Endodermal cell (in vitro differentiated cells): ENCODE measurements at regions not wholly inside any gene's neighbourhood (a gene's known extent, or its start where the extent isn't known, plus 50 kb on each side); places are given as distances from the start of the nearest gene placed in this dataset.

Experiments
- DNase-seq: peaks from one replicate; pipeline ENCODE4 v3.0.0-alpha.2; 2017
- H3K27ac ChIP-seq: 2 replicates; pipeline ENCODE4 v1.5.1; 2013; ENCODE audit warnings: mild to moderate bottlenecking, low read depth, low read length, moderate library complexity
- H3K27me3 ChIP-seq: 2 replicates; pipeline ENCODE4 v1.6.1; 2013; ENCODE audit warnings: mild to moderate bottlenecking, low read length, moderate library complexity; ENCODE audit not compliant: insufficient read depth, control insufficient read depth, poor library complexity, severe bottlenecking
- H3K36me3 ChIP-seq: 2 replicates; pipeline ENCODE4 v1.7.0; 2013; ENCODE audit warnings: mild to moderate bottlenecking, low read length, moderate library complexity; ENCODE audit not compliant: control insufficient read depth, insufficient read depth
- H3K4me1 ChIP-seq: one replicate; pipeline ENCODE4 v1.7.0; 2013; ENCODE audit warnings: low read length; ENCODE audit not compliant: control insufficient read depth, insufficient read depth
- H3K4me3 ChIP-seq: 2 replicates; pipeline ENCODE4 v1.5.1; 2013; ENCODE audit warnings: mild to moderate bottlenecking, low read length, moderate library complexity
- H3K9ac ChIP-seq: 2 replicates; pipeline ENCODE4 v1.6.1; 2013; ENCODE audit warnings: mild to moderate bottlenecking, low read length, moderate library complexity; ENCODE audit not compliant: poor library complexity, severe bottlenecking; ENCODE audit errors: extremely low read depth
- H3K9me3 ChIP-seq: 2 replicates; pipeline ENCODE4 v1.6.1; 2013; ENCODE audit warnings: mild to moderate bottlenecking, low read length, moderate library complexity; ENCODE audit not compliant: control insufficient read depth
- H3K27ac Mint-ChIP-seq: 2 replicates; pipeline ENCODE4 v1.8.0; 2020; ENCODE audit warnings: mixed read lengths
- H3K27me3 Mint-ChIP-seq: 2 replicates; pipeline ENCODE4 v1.8.0; 2021; ENCODE audit warnings: mild to moderate bottlenecking, mixed read lengths; ENCODE audit not compliant: insufficient read depth
- H3K36me3 Mint-ChIP-seq: 2 replicates; pipeline ENCODE4 v1.8.0; 2020; ENCODE audit warnings: low read depth, mixed read lengths
- H3K4me1 Mint-ChIP-seq: 2 replicates; pipeline ENCODE4 v1.8.0; 2020; ENCODE audit warnings: mixed read lengths
- H3K4me3 Mint-ChIP-seq: 2 replicates; pipeline ENCODE4 v1.8.0; 2020; ENCODE audit warnings: mild to moderate bottlenecking, moderate library complexity, mixed read lengths
- H3K9me3 Mint-ChIP-seq: 2 replicates; pipeline ENCODE4 v1.8.0; 2020; ENCODE audit warnings: mild to moderate bottlenecking, mixed read lengths
- CTCF ChIP-seq: fragments of 200-600 bp; sonication (generic); conservative IDR thresholded peaks from 2 replicates; pipeline ENCODE4 v1.5.0; 2021; ENCODE audit warnings: antibody characterized with exemption, mild to moderate bottlenecking
- WGBS, 2 experiments: methylation state at CpG; one replicate each; pipeline versions ENCODE4 v1.1.5 to v1.1.7; 2013; ENCODE audit warnings: missing lambda C conversion rate in 2 of 2, mixed read lengths in 1 of 2; ENCODE audit not compliant: insufficient coverage in 1 of 2, insufficient read length in 1 of 2; 5-methylcytosine and 5-hydroxymethylcytosine counted together

- peaks cover 32% of the 10 kb centered on the region for H3K36me3 Mint-ChIP-seq
- WGBS, 2 experiments = 44 to 52% methylated on average over 12 to 18 of the region's 18 CpGs
- H3K36me3 ChIP-seq = peaks cover 59% of the 10 kb centered on the region
- DNase-seq = peak; percentile 97
- H3K4me3 Mint-ChIP-seq = no peak overlapping the region
- TF ChIP-seq CTCF = peak; percentile 91
- no peak overlapping the region for H3K9ac ChIP-seq
- H3K9me3 Mint-ChIP-seq = no peaks in the 10 kb centered on the region
- H3K27ac ChIP-seq = no peak overlapping the region
- no peaks in the 10 kb centered on the region for H3K4me1 Mint-ChIP-seq
- H3K4me3 ChIP-seq = no peak overlapping the region
- H3K9me3 ChIP-seq = no peaks in the 10 kb centered on the region
- H3K4me1 ChIP-seq = no peaks in the 10 kb centered on the region
- no peaks in the 10 kb centered on the region for H3K27me3 ChIP-seq
- no peaks in the 10 kb centered on the region for H3K27me3 Mint-ChIP-seq
- no peak overlapping the region for H3K27ac Mint-ChIP-seq
Observed at GRCh38 chr17:77494664-77495435, 354.1 kb downstream of the SEC14L1 start.

GRCh38 chr17:77495575-77495974 is 354.8 kb downstream of the SEC14L1 start:
- Histone ChIP-seq H3K4me1 (no peaks in the 10 kb centered on the region), H3K4me3 (no peak overlapping the region), H3K36me3 (peaks cover 63% of the 10 kb centered on the region), H3K27me3 (no peaks in the 10 kb centered on the region), H3K27ac (no peak overlapping the region), H3K9me3 (no peaks in the 10 kb centered on the region), H3K9ac (no peak overlapping the region)
- H3K36me3 Mint-ChIP-seq = peaks cover 35% of the 10 kb centered on the region
- H3K27me3 Mint-ChIP-seq = no peaks in the 10 kb centered on the region
- no peaks in the 10 kb centered on the region for H3K4me1 Mint-ChIP-seq
- no peaks in the 10 kb centered on the region for H3K9me3 Mint-ChIP-seq
- H3K27ac Mint-ChIP-seq = no peak overlapping the region
- no peak for TF ChIP-seq CTCF
- 93 to 96% methylated on average over 9 to 11 of the region's 11 CpGs for WGBS, 2 experiments
- H3K4me3 Mint-ChIP-seq = no peak overlapping the region
- peak; percentile 26 for DNase-seq

GRCh38 chr17:77496401-77496801 is 355.6 kb downstream of the SEC14L1 start:
- Mint-ChIP-seq H3K4me1 (no peaks in the 10 kb centered on the region), H3K27me3 (no peaks in the 10 kb centered on the region), H3K9me3 (no peaks in the 10 kb centered on the region), H3K27ac (no peak overlapping the region), H3K4me3 (no peak overlapping the region), H3K36me3 (peaks cover 40% of the 10 kb centered on the region)
- no peak for TF ChIP-seq CTCF
- H3K9ac ChIP-seq = no peak overlapping the region
- no peak overlapping the region for H3K4me3 ChIP-seq
- no peaks in the 10 kb centered on the region for H3K27me3 ChIP-seq
- DNase-seq = peak; percentile 42
- no peaks in the 10 kb centered on the region for H3K9me3 ChIP-seq
- peaks cover 69% of the 10 kb centered on the region for H3K36me3 ChIP-seq
- H3K4me1 ChIP-seq = no peaks in the 10 kb centered on the region
- no peak overlapping the region for H3K27ac ChIP-seq
- WGBS, 2 experiments = 93 to 100% methylated on average over 6 to 12 of the region's 12 CpGs
